Endothelial cell of umbilical vein (primary cell): ENCODE measurements at regions not wholly inside any gene's neighbourhood (a gene's known extent, or its start where the extent isn't known, plus 50 kb on each side); places are given as distances from the start of the nearest gene placed in this dataset.

Source experiments
- FOS ChIP-seq: IDR thresholded peaks from 2 replicates; pipeline ENCODE4 v1.6.1; 2011; ENCODE audit warnings: mild to moderate bottlenecking, low read length, moderate library complexity, borderline replicate concordance; ENCODE audit not compliant: insufficient read depth
- POLR2A ChIP-seq: IDR thresholded peaks from 2 replicates; pipeline ENCODE4 v1.6.1; 2012; ENCODE audit warnings: low read depth, mild to moderate bottlenecking, control low read depth, low read length

- TF ChIP-seq POLR2A (no peak), FOS (no peak)
Observed at GRCh38 chr4:81528200-81528599, 56.5 kb upstream of the RASGEF1B start.
